RWPE1 (cell line): ENCODE measurements at regions not wholly inside any gene's neighbourhood (a gene's known extent, or its start where the extent isn't known, plus 50 kb on each side); places are given as distances from the start of the nearest gene placed in this dataset.
"Not testable (repeated sequence)": the region's sequence is repeated elsewhere in the genome, so short reads cannot be mapped to it uniquely, and the experiment has no call there.

Experiments
- CTCF ChIA-PET: fragments of 350-600 bp; sonication (Branson Sonifier 250); formaldehyde crosslinking; extraction: SDS; loops from one replicate; lab custom pipeline; 2021; lab: Yijun Ruan, JAX
- POLR2A ChIA-PET: fragments of 400-600 bp; formaldehyde crosslinking; extraction: SDS; loops from one replicate; lab custom pipeline; 2020; ENCODE audit warnings: antibody characterized with exemption; ENCODE audit not compliant: low non-redundant PET; lab: Yijun Ruan, JAX
- DNase-seq: peaks from one replicate; pipeline ENCODE4 v3.0.0; 2012; ENCODE audit warnings: low spot score
- H3K27ac ChIP-seq: fragments of 450-650 bp; 2 replicates; pipeline ENCODE4 v1.5.1; 2017
- TF ChIP-seq, protein P1 (sequence below): fragments of 450-650 bp; conservative IDR thresholded peaks from 2 replicates; pipeline ENCODE4 v1.5.1; 2017; ENCODE audit warnings: low read depth, mild to moderate bottlenecking

DNA sequence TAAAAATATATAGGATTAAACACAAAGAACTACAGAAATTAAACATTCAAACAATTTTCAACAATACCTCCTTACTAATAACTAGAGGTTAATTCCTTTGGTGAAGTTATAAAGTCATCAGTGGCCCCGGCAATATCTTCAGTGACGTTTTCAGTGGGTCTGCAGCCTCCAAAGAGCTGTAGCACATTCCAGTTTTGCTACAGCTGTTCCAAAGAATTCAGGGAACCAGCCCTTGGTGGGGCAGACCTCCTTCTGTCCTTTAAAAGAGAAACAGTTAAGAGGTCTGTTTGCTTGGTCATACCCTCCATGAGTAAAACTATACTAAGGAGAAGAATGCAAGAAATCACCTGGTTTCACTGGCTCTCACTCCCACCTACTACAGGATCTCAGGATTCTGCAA is 99.2 kb upstream of the ZDHHC17 start:
- ChIA-PET POLR2A (no interaction called here), CTCF (no interaction called here)
- no peak for DNase-seq
- TF ChIP-seq, protein P1, sequence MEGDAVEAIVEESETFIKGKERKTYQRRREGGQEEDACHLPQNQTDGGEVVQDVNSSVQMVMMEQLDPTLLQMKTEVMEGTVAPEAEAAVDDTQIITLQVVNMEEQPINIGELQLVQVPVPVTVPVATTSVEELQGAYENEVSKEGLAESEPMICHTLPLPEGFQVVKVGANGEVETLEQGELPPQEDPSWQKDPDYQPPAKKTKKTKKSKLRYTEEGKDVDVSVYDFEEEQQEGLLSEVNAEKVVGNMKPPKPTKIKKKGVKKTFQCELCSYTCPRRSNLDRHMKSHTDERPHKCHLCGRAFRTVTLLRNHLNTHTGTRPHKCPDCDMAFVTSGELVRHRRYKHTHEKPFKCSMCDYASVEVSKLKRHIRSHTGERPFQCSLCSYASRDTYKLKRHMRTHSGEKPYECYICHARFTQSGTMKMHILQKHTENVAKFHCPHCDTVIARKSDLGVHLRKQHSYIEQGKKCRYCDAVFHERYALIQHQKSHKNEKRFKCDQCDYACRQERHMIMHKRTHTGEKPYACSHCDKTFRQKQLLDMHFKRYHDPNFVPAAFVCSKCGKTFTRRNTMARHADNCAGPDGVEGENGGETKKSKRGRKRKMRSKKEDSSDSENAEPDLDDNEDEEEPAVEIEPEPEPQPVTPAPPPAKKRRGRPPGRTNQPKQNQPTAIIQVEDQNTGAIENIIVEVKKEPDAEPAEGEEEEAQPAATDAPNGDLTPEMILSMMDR = no peak
- H3K27ac ChIP-seq = no peak overlapping the region

- H3K27ac ChIP-seq = no peak overlapping the region
- ChIA-PET CTCF (no interaction called here), POLR2A (no interaction called here)
- TF ChIP-seq, protein P1 = no peak
- no peak for DNase-seq
These were observed 97.6 kb upstream of the ZDHHC17 start for GRCh38 chr12:76666290-76666835.

GRCh38 chr12:76669981-76670380 is 93.9 kb upstream of the ZDHHC17 start:
- no peak for DNase-seq
- H3K27ac ChIP-seq = no peak overlapping the region
- POLR2A ChIA-PET = no interaction called here
- TF ChIP-seq, protein P1 = no peak
- CTCF ChIA-PET = no interaction called here

GRCh38 chr12:76670776-76671175 is 93.1 kb upstream of the ZDHHC17 start:
- DNase-seq = peak; percentile 9
- TF ChIP-seq, protein P1 = no peak
- CTCF ChIA-PET = no interaction called here
- no peak overlapping the region for H3K27ac ChIP-seq
- POLR2A ChIA-PET = no interaction called here

GRCh38 chr12:76674669-76675315 is 89.1 kb upstream of the ZDHHC17 start:
- ChIA-PET CTCF (no interaction called here), POLR2A (no interaction called here)
- H3K27ac ChIP-seq = no peak overlapping the region
- DNase-seq = no peak
- TF ChIP-seq, protein P1 = no peak

- DNase-seq, POLR2A ChIA-PET, H3K27ac ChIP-seq: not testable (repeated sequence)
- CTCF ChIA-PET = interaction anchor here (0.6 kb wide), 1 partner anchor 108 kb away, joined by 3 read pairs; no protein-coding TSS in a partner anchor
These were observed 87.7 kb upstream of the ZDHHC17 start for GRCh38 chr12:76676261-76676660.

- TF ChIP-seq, protein P1 = no peak
- ChIA-PET CTCF (no interaction called here), POLR2A (no interaction called here)
- DNase-seq = no peak
- no peak overlapping the region for H3K27ac ChIP-seq
These were observed 84.9 kb upstream of the ZDHHC17 start for GRCh38 chr12:76678992-76679391.
